Activated CD4-positive, CD25-positive, alpha-beta regulatory T cell treated with anti-CD3 and anti-CD28 coated beads, Interleukin-2, amount 50 U/mL, for 24 hours (primary cell): ENCODE measurements at regions not wholly inside any gene's neighbourhood (a gene's known extent, or its start where the extent isn't known, plus 50 kb on each side); places are given as distances from the start of the nearest gene placed in this dataset.
"Not testable (repeated sequence)": the region's sequence is repeated elsewhere in the genome, so short reads cannot be mapped to it uniquely, and the experiment has no call there.

Source experiments
- ATAC-seq, 2 donors: fragments of 150-1000 bp; cut with Tn5 transposase; one replicate each; pipeline ENCODE4 v1.10.0; 2021; ENCODE audit warnings: mild to moderate bottlenecking in 1 of 2, moderate library complexity in 1 of 2

- ATAC-seq = no peak
Observed at GRCh38 chr4:160537681-160538080, 1434.8 kb downstream of the RAPGEF2 start.

- no peak for ATAC-seq
Observed at GRCh38 chr4:160546201-160546600, 1443.3 kb downstream of the RAPGEF2 start.

- not testable (repeated sequence) for ATAC-seq
Observed at GRCh38 chr4:160549951-160550519, 1447.2 kb downstream of the RAPGEF2 start.

- no peak for ATAC-seq
Observed at GRCh38 chr4:160562661-160563060, 1459.8 kb downstream of the RAPGEF2 start.

- no peak for ATAC-seq
Observed at GRCh38 chr4:160563552-160564282, 1460.8 kb downstream of the RAPGEF2 start.

- no peak for ATAC-seq
Observed at GRCh38 chr4:160567634-160568033, 1464.8 kb downstream of the RAPGEF2 start.

- no peak for ATAC-seq
Observed at GRCh38 chr4:160570271-160570670, 1467.4 kb downstream of the RAPGEF2 start.

GRCh38 chr4:160574272-160574671 is 1471.4 kb downstream of the RAPGEF2 start:
- not testable (repeated sequence) for ATAC-seq

GRCh38 chr4:160580581-160580980 is 1477.7 kb downstream of the RAPGEF2 start:
- ATAC-seq = no peak

GRCh38 chr4:160592258-160592657 is 1489.4 kb downstream of the RAPGEF2 start:
- no peak for ATAC-seq

- no peak for ATAC-seq
Observed at GRCh38 chr4:160595646-160596045, 1492.8 kb downstream of the RAPGEF2 start.

GRCh38 chr4:160604541-160604940 is 1501.7 kb downstream of the RAPGEF2 start:
- ATAC-seq = no peak

GRCh38 chr4:160611181-160611580 is 1508.3 kb downstream of the RAPGEF2 start:
- no peak for ATAC-seq

- ATAC-seq = no peak
Observed at GRCh38 chr4:160631044-160631443, 1528.2 kb downstream of the RAPGEF2 start.

- ATAC-seq = no peak
Observed at GRCh38 chr4:160652790-160653189, 1511.0 kb downstream of the FSTL5 start.

GRCh38 chr4:160675550-160675949 is 1488.2 kb downstream of the FSTL5 start:
- ATAC-seq = no peak

- ATAC-seq = no peak
Observed at GRCh38 chr4:160685729-160686128, 1478.1 kb downstream of the FSTL5 start.

- ATAC-seq = no peak
Observed at GRCh38 chr4:160701671-160702070, 1462.1 kb downstream of the FSTL5 start.

- ATAC-seq = no peak
Observed at GRCh38 chr4:160709026-160709425, 1454.8 kb downstream of the FSTL5 start.

GRCh38 chr4:160709546-160709945 is 1454.3 kb downstream of the FSTL5 start:
- no peak for ATAC-seq

- no peak for ATAC-seq
Observed at GRCh38 chr4:160716551-160716950, 1447.2 kb downstream of the FSTL5 start.

GRCh38 chr4:160717848-160718247 is 1446.0 kb downstream of the FSTL5 start:
- ATAC-seq = no peak

GRCh38 chr4:160724063-160724462 is 1439.7 kb downstream of the FSTL5 start:
- no peak for ATAC-seq

GRCh38 chr4:160745126-160745525 is 1418.7 kb downstream of the FSTL5 start:
- ATAC-seq = no peak

GRCh38 chr4:160746585-160746984 is 1417.2 kb downstream of the FSTL5 start:
- not testable (repeated sequence) for ATAC-seq
